Memory B cell (primary cell): ENCODE measurements at regions not wholly inside any gene's neighbourhood (a gene's known extent, or its start where the extent isn't known, plus 50 kb on each side); places are given as distances from the start of the nearest gene placed in this dataset.
"Not testable (repeated sequence)": the region's sequence is repeated elsewhere in the genome, so short reads cannot be mapped to it uniquely, and the experiment has no call there.

Experiments used
- ATAC-seq: fragments of 150-1000 bp; cut with Tn5 transposase; 2 replicates; pipeline ENCODE4 v1.10.0; 2021; ENCODE audit warnings: low read depth, mild to moderate bottlenecking, moderate library complexity
- DNase-seq, 2 donors: peaks; one replicate each; pipeline ENCODE4 v3.0.0; 2022; ENCODE audit warnings: low spot score in 2 of 2
- H3K27ac Mint-ChIP-seq: one replicate; pipeline ENCODE4 v1.8.0; 2022; ENCODE audit warnings: mild to moderate bottlenecking, moderate library complexity, mixed read lengths
- H3K27me3 Mint-ChIP-seq: one replicate; pipeline ENCODE4 v1.8.0; 2022; ENCODE audit warnings: mixed read lengths
- H3K36me3 Mint-ChIP-seq: one replicate; pipeline ENCODE4 v1.8.0; 2022; ENCODE audit warnings: mild to moderate bottlenecking, mixed read lengths
- H3K4me1 Mint-ChIP-seq: one replicate; pipeline ENCODE4 v1.8.0; 2022; ENCODE audit warnings: mixed read lengths
- H3K4me3 Mint-ChIP-seq: one replicate; pipeline ENCODE4 v1.8.0; 2022; ENCODE audit warnings: mild to moderate bottlenecking, moderate library complexity, mixed read lengths
- H3K9me3 Mint-ChIP-seq: one replicate; pipeline ENCODE4 v1.8.0; 2022; ENCODE audit warnings: mixed read lengths

- no peak for DNase-seq
- no peak overlapping the region for H3K27ac Mint-ChIP-seq
- no peak overlapping the region for H3K4me3 Mint-ChIP-seq
- H3K9me3 Mint-ChIP-seq, result peaks cover under 1% of the 10 kb centered on the region
- H3K36me3 Mint-ChIP-seq, result no peaks in the 10 kb centered on the region
- no peak for ATAC-seq
- no peaks in the 10 kb centered on the region for H3K4me1 Mint-ChIP-seq
- H3K27me3 Mint-ChIP-seq, result no peaks in the 10 kb centered on the region
These were observed 515.5 kb upstream of the ANO3 start for GRCh38 chr11:25816411-25816810.

GRCh38 chr11:25824688-25825087, 507.2 kb upstream of the ANO3 start:
- ATAC-seq (no peak), DNase-seq (no peak)
- no peaks in the 10 kb centered on the region for H3K27me3 Mint-ChIP-seq

GRCh38 chr11:25831485-25831884, 500.4 kb upstream of the ANO3 start:
- H3K36me3 Mint-ChIP-seq, H3K27me3 Mint-ChIP-seq, H3K9me3 Mint-ChIP-seq, H3K27ac Mint-ChIP-seq, H3K4me3 Mint-ChIP-seq, DNase-seq, H3K4me1 Mint-ChIP-seq, ATAC-seq: not testable (repeated sequence)

More at GRCh38 chr11:25824688-25825087, 507.2 kb upstream of the ANO3 start:
- Mint-ChIP-seq H3K9me3 (peaks cover 6% of the 10 kb centered on the region), H3K4me3 (no peak overlapping the region), H3K4me1 (no peaks in the 10 kb centered on the region), H3K36me3 (no peaks in the 10 kb centered on the region), H3K27ac (no peak overlapping the region)

- peaks cover 2% of the 10 kb centered on the region for H3K9me3 Mint-ChIP-seq
- no peak overlapping the region for H3K27ac Mint-ChIP-seq
- no peaks in the 10 kb centered on the region for H3K4me1 Mint-ChIP-seq
- H3K27me3 Mint-ChIP-seq, result no peaks in the 10 kb centered on the region
- H3K36me3 Mint-ChIP-seq, result no peaks in the 10 kb centered on the region
- H3K4me3 Mint-ChIP-seq, result no peak overlapping the region
- ATAC-seq (no peak), DNase-seq (no peak)
These were observed 492.9 kb upstream of the ANO3 start for GRCh38 chr11:25838918-25839625.

- Mint-ChIP-seq H3K36me3 (no peaks in the 10 kb centered on the region), H3K4me3 (no peak overlapping the region), H3K27ac (no peak overlapping the region), H3K9me3 (peaks cover 10% of the 10 kb centered on the region), H3K27me3 (no peaks in the 10 kb centered on the region), H3K4me1 (no peaks in the 10 kb centered on the region)
- no peak for DNase-seq
- ATAC-seq, result no peak
These were observed 487.1 kb upstream of the ANO3 start for GRCh38 chr11:25844811-25845210.

- H3K27ac Mint-ChIP-seq, result no peak overlapping the region
- H3K36me3 Mint-ChIP-seq, result no peaks in the 10 kb centered on the region
- no peak overlapping the region for H3K4me3 Mint-ChIP-seq
- no peak for DNase-seq
- no peaks in the 10 kb centered on the region for H3K27me3 Mint-ChIP-seq
- H3K4me1 Mint-ChIP-seq, result no peaks in the 10 kb centered on the region
- no peak for ATAC-seq
- H3K9me3 Mint-ChIP-seq, result peaks cover 1% of the 10 kb centered on the region
These were observed 476.0 kb upstream of the ANO3 start for GRCh38 chr11:25855916-25856315.

- DNase-seq (no peak), ATAC-seq (no peak)
- H3K27ac Mint-ChIP-seq, result no peak overlapping the region
- no peaks in the 10 kb centered on the region for H3K36me3 Mint-ChIP-seq
- no peaks in the 10 kb centered on the region for H3K4me1 Mint-ChIP-seq
- H3K4me3 Mint-ChIP-seq, result no peak overlapping the region
- H3K27me3 Mint-ChIP-seq, result no peaks in the 10 kb centered on the region
- H3K9me3 Mint-ChIP-seq, result peaks cover 1% of the 10 kb centered on the region
These were observed 472.2 kb upstream of the ANO3 start for GRCh38 chr11:25859776-25860175.

GRCh38 chr11:25860677-25861450, 471.1 kb upstream of the ANO3 start:
- Mint-ChIP-seq H3K9me3 (peaks cover 1% of the 10 kb centered on the region), H3K27ac (no peak overlapping the region), H3K36me3 (no peaks in the 10 kb centered on the region), H3K4me1 (no peaks in the 10 kb centered on the region), H3K27me3 (no peaks in the 10 kb centered on the region), H3K4me3 (no peak overlapping the region)
- no peak for DNase-seq
- ATAC-seq, result no peak

- no peak overlapping the region for H3K27ac Mint-ChIP-seq
- DNase-seq, result no peak
- no peaks in the 10 kb centered on the region for H3K9me3 Mint-ChIP-seq
- no peak for ATAC-seq
- H3K4me3 Mint-ChIP-seq, result no peak overlapping the region
- no peaks in the 10 kb centered on the region for H3K27me3 Mint-ChIP-seq
- no peaks in the 10 kb centered on the region for H3K4me1 Mint-ChIP-seq
- H3K36me3 Mint-ChIP-seq, result no peaks in the 10 kb centered on the region
These were observed 469.8 kb upstream of the ANO3 start for GRCh38 chr11:25862159-25862558.

GRCh38 chr11:25863986-25864385, 467.9 kb upstream of the ANO3 start:
- H3K4me3 Mint-ChIP-seq, result no peak overlapping the region
- ATAC-seq, result no peak
- no peaks in the 10 kb centered on the region for H3K27me3 Mint-ChIP-seq
- H3K9me3 Mint-ChIP-seq, result no peaks in the 10 kb centered on the region
- no peaks in the 10 kb centered on the region for H3K36me3 Mint-ChIP-seq
- H3K4me1 Mint-ChIP-seq, result no peaks in the 10 kb centered on the region
- no peak overlapping the region for H3K27ac Mint-ChIP-seq
- DNase-seq, result no peak

- H3K27ac Mint-ChIP-seq, result no peak overlapping the region
- H3K36me3 Mint-ChIP-seq, result no peaks in the 10 kb centered on the region
- ATAC-seq, result no peak
- no peak overlapping the region for H3K4me3 Mint-ChIP-seq
- H3K27me3 Mint-ChIP-seq, result no peaks in the 10 kb centered on the region
- no peaks in the 10 kb centered on the region for H3K4me1 Mint-ChIP-seq
- no peak for DNase-seq
- H3K9me3 Mint-ChIP-seq, result peaks cover 1% of the 10 kb centered on the region
These were observed 455.4 kb upstream of the ANO3 start for GRCh38 chr11:25876456-25876965.

GRCh38 chr11:25886036-25886435, 445.9 kb upstream of the ANO3 start:
- ATAC-seq (no peak), DNase-seq (no peak)
- no peaks in the 10 kb centered on the region for H3K36me3 Mint-ChIP-seq
- H3K4me3 Mint-ChIP-seq, result no peak overlapping the region
- no peaks in the 10 kb centered on the region for H3K27me3 Mint-ChIP-seq
- peaks cover 1% of the 10 kb centered on the region for H3K9me3 Mint-ChIP-seq
- H3K27ac Mint-ChIP-seq, result no peak overlapping the region
- no peaks in the 10 kb centered on the region for H3K4me1 Mint-ChIP-seq

- Mint-ChIP-seq H3K4me1 (no peaks in the 10 kb centered on the region), H3K4me3 (no peak overlapping the region), H3K9me3 (peaks cover 3% of the 10 kb centered on the region), H3K27me3 (no peaks in the 10 kb centered on the region), H3K27ac (no peak overlapping the region), H3K36me3 (no peaks in the 10 kb centered on the region)
- DNase-seq, result no peak
- ATAC-seq, result no peak
These were observed 441.2 kb upstream of the ANO3 start for GRCh38 chr11:25890626-25891260.

GRCh38 chr11:25891960-25892359, 440.0 kb upstream of the ANO3 start:
- ATAC-seq (no peak), DNase-seq (no peak)
- no peak overlapping the region for H3K4me3 Mint-ChIP-seq
- no peaks in the 10 kb centered on the region for H3K4me1 Mint-ChIP-seq
- no peaks in the 10 kb centered on the region for H3K27me3 Mint-ChIP-seq
- no peaks in the 10 kb centered on the region for H3K36me3 Mint-ChIP-seq
- H3K27ac Mint-ChIP-seq, result no peak overlapping the region
- H3K9me3 Mint-ChIP-seq, result peaks cover 3% of the 10 kb centered on the region
